ENCODE measurements at regions not wholly inside any gene's neighbourhood (a gene's known extent, or its start where the extent isn't known, plus 50 kb on each side); places are given as distances from the start of the nearest gene placed in this dataset.
"Not testable (repeated sequence)": the region's sequence is repeated elsewhere in the genome, so short reads cannot be mapped to it uniquely, and the experiment has no call there.

DNA sequence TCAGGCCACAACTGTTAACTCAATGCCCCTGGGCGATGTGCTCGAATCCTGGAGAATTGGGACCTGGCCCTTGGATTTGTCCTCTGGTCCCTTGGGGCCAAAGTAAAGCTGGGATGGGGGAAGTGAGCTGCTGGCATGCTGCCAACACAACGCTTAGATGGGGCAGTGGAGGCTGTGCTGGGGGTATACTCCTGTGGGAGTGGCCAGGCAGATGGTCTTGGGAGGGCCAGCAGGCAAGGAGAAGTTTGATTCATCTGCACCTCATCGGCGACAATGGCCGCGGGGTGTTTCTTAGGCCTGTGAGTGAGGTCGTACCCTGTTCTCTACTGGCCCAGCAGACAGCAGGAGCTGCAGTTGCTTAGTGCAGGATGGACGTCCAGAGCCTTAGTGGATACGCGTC, 139.0 kb upstream of the MTPN start:
- Histone ChIP-seq H3K9me3 (ENCODE audit: control insufficient read depth in 1 of 2, low read length in 2 of 2) (no peaks in the 10 kb centered on the region), H3K36me3 (ENCODE audit: control insufficient read depth in 1 of 2, insufficient read depth in 2 of 2, low read length in 2 of 2) (no peaks in the 10 kb centered on the region), H3K27ac (ENCODE audit: low read length) (no peak overlapping the region), H3K27me3 (ENCODE audit: low read depth, low read length) (no peaks in the 10 kb centered on the region), H3K4me3 (ENCODE audit: low read depth in 1 of 2, low read length in 2 of 2) (no peak overlapping the region), H3K4me1 (ENCODE audit: control insufficient read depth in 1 of 2, insufficient read depth in 2 of 2, low read length in 2 of 2) (no peaks in the 10 kb centered on the region)

DNA sequence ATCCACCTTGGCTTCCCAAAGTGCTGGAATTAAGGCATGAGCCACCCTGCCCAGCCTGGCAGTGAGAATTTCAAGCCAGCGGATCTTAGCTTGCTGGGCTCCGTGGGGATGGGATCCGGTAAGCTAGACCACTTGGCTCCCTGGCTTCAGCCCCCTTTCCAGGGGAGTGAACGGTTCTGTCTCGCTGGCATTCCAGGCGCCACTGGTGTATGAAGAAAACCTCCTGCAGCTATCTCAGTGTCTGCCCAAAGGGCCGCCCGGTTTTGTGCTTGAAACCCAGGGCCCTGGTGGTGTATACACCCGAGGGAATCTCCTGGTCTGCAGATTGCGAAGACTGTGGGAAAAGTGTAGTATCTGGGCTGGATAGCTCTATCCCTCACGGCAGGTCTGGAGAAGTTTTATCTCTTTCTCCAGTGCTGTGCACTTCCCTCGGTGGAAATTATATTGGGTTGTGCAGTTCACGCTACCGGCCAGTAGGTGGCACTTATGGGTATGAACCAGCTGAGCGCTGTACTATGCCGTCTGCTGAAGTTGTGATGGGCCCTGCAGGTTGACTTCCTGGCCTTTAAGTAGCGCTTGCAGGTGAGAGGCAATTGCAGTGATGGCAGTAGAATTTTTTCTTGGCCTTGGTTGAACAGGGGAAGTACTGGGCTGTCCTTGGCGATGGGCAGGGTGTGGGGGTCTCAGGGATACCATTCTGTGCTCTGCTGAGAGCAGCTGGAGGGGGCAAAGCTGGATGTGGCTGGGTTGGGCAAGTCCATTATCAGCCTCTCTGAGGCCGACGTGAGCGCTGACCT, 138.0 kb upstream of the MTPN start:
- H3K4me1 ChIP-seq (ENCODE audit: control insufficient read depth in 1 of 2, insufficient read depth in 2 of 2, low read length in 2 of 2), result no peaks in the 10 kb centered on the region
- H3K27me3 ChIP-seq (ENCODE audit: low read depth, low read length), result no peaks in the 10 kb centered on the region
- H3K36me3 ChIP-seq (ENCODE audit: control insufficient read depth in 1 of 2, insufficient read depth in 2 of 2, low read length in 2 of 2), result no peaks in the 10 kb centered on the region
- H3K27ac ChIP-seq (ENCODE audit: low read length), result no peak overlapping the region
- H3K4me3 ChIP-seq (ENCODE audit: low read depth in 1 of 2, low read length in 2 of 2), result no peak overlapping the region
- H3K9me3 ChIP-seq (ENCODE audit: control insufficient read depth in 1 of 2, low read length in 2 of 2), result no peaks in the 10 kb centered on the region

DNA sequence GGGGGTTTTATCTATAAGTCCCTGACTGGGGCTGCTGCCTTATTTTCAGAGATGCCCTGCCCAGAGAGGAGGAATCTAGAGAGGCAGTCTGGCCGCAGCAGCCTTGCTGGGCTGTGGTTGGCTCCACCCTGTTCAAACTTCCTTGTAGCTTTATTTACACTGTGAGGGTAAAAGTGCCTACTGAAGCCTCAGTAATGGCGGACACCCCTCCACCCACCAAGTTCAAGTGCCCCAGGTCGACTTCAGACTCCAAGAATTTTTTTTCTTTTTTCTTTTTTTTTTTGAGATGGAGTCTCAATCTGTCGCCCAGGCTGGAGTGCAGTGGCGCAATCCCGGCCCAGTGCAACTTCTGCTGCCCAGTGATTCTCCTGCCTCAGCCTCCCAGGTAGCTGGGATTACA, 137.3 kb upstream of the MTPN start:
- H3K4me3 ChIP-seq (ENCODE audit: low read depth in 1 of 2, low read length in 2 of 2); H3K9me3 ChIP-seq (ENCODE audit: control insufficient read depth in 1 of 2, low read length in 2 of 2); H3K27ac ChIP-seq (ENCODE audit: low read length); H3K27me3 ChIP-seq (ENCODE audit: low read depth, low read length); H3K36me3 ChIP-seq (ENCODE audit: control insufficient read depth in 1 of 2, insufficient read depth in 2 of 2, low read length in 2 of 2); H3K4me1 ChIP-seq (ENCODE audit: control insufficient read depth in 1 of 2, insufficient read depth in 2 of 2, low read length in 2 of 2): not testable (repeated sequence)

DNA sequence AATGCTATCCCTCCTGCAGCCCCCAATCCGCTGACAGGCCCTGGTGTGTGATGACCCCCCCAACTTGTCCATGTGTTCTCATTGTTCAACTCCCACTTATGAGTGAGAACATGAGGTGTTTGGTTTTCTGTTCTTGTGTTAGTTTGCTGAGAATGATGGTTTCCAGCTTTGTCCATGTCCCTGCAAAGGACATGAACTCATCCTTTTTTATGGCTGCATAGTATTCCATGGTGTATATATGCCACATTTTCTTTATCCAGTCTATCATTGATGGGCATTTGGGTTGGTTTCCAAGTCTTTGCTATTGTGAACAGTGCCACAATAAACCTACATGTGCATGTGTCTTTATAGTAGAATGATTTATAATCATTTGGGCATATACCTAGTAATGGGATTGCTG, 131.9 kb upstream of the MTPN start:
- not testable (repeated sequence) for H3K27me3 ChIP-seq (ENCODE audit: low read depth, low read length); H3K36me3 ChIP-seq (ENCODE audit: control insufficient read depth in 1 of 2, insufficient read depth in 2 of 2, low read length in 2 of 2); H3K4me3 ChIP-seq (ENCODE audit: low read depth in 1 of 2, low read length in 2 of 2)

DNA sequence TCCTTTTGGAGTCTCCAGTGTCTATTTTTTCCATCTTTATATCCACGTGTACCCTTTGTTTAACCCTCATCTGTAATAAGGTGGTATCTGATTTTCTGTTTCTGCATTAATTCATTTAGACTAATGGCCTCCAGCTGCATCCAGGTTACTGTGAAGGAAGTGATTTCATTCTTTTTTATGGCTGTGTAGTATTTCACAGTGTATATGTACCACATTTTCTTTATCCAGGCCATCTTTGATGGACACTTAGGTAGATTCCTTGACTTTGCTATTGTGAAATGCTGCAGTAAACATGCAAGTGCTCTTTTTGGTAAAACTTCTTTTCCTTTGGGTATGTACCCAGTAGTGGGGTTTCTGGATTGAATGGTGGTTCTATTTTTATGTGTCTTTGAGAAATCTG, 128.0 kb upstream of the MTPN start:
- no peak overlapping the region for H3K4me3 ChIP-seq (ENCODE audit: low read depth in 1 of 2, low read length in 2 of 2)
- no peaks in the 10 kb centered on the region for H3K36me3 ChIP-seq (ENCODE audit: control insufficient read depth in 1 of 2, insufficient read depth in 2 of 2, low read length in 2 of 2)
- no peaks in the 10 kb centered on the region for H3K27me3 ChIP-seq (ENCODE audit: low read depth, low read length)
- no peak overlapping the region for H3K27ac ChIP-seq (ENCODE audit: low read length)
- H3K9me3 ChIP-seq (ENCODE audit: control insufficient read depth in 1 of 2, low read length in 2 of 2), result no peaks in the 10 kb centered on the region
- H3K4me1 ChIP-seq (ENCODE audit: control insufficient read depth in 1 of 2, insufficient read depth in 2 of 2, low read length in 2 of 2), result no peaks in the 10 kb centered on the region

More for the DNA sequence above, 131.9 kb upstream of the MTPN start:
- H3K9me3 ChIP-seq (ENCODE audit: control insufficient read depth in 1 of 2, low read length in 2 of 2); H3K4me1 ChIP-seq (ENCODE audit: control insufficient read depth in 1 of 2, insufficient read depth in 2 of 2, low read length in 2 of 2); H3K27ac ChIP-seq (ENCODE audit: low read length): not testable (repeated sequence)

DNA sequence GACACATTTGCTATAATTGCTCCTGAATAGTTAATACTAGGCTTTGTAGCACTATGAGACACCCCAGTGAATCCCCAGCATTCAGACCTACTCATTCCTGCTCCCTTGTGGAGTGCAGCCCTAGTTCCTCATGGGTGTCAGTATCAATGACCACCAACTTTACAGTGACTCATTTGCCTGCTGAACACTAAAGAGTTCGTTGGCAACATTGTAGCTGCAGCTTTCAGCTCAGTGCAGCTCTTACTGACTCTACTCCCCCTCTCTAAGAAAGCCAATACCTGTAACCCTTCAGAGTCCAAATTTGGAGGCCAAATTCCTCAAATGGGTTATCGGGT, 127.1 kb upstream of the MTPN start:
- Histone ChIP-seq H3K9me3 (ENCODE audit: control insufficient read depth in 1 of 2, low read length in 2 of 2) (no peaks in the 10 kb centered on the region), H3K27me3 (ENCODE audit: low read depth, low read length) (no peaks in the 10 kb centered on the region), H3K27ac (ENCODE audit: low read length) (no peak overlapping the region), H3K36me3 (ENCODE audit: control insufficient read depth in 1 of 2, insufficient read depth in 2 of 2, low read length in 2 of 2) (no peaks in the 10 kb centered on the region), H3K4me3 (ENCODE audit: low read depth in 1 of 2, low read length in 2 of 2) (no peak overlapping the region), H3K4me1 (ENCODE audit: control insufficient read depth in 1 of 2, insufficient read depth in 2 of 2, low read length in 2 of 2) (no peaks in the 10 kb centered on the region)

DNA sequence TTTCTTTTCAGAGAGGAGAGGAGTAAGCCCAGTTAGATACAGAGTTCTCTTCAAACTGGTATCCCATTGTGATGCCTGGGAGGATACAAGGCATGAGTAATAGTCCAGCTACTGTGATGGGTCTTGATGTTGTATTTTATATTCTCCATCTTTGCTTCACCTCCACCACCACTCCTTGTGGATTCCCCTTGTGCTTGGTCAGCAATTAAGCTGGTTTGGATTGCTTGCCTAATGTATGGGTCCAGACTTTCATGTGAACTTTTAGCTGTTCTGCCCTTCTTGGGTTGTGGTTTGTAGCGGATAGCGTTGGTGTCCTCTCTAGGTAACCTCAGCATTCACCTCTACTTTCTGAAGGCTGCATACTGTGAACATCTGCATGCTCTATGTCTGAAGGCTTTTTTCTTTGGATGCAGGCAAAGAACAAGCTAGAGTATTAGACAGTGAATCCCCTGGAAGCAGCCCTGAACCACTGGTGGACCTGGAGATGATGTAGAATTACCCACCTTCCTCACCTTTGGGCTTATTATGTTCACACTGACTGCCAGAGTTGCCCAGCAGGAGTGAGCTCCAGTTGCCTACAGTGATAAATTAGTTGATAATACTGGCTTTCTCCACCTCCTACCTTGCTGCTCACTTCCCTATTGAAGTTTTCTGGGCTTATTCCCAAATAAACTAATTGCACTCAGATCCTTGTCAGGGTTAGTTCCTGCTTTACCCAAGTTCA, 126.5 kb upstream of the MTPN start:
- Histone ChIP-seq H3K27me3 (ENCODE audit: low read depth, low read length) (no peaks in the 10 kb centered on the region), H3K4me3 (ENCODE audit: low read depth in 1 of 2, low read length in 2 of 2) (no peak overlapping the region), H3K4me1 (ENCODE audit: control insufficient read depth in 1 of 2, insufficient read depth in 2 of 2, low read length in 2 of 2) (no peaks in the 10 kb centered on the region), H3K36me3 (ENCODE audit: control insufficient read depth in 1 of 2, insufficient read depth in 2 of 2, low read length in 2 of 2) (no peaks in the 10 kb centered on the region), H3K9me3 (ENCODE audit: control insufficient read depth in 1 of 2, low read length in 2 of 2) (no peaks in the 10 kb centered on the region), H3K27ac (ENCODE audit: low read length) (no peak overlapping the region)

DNA sequence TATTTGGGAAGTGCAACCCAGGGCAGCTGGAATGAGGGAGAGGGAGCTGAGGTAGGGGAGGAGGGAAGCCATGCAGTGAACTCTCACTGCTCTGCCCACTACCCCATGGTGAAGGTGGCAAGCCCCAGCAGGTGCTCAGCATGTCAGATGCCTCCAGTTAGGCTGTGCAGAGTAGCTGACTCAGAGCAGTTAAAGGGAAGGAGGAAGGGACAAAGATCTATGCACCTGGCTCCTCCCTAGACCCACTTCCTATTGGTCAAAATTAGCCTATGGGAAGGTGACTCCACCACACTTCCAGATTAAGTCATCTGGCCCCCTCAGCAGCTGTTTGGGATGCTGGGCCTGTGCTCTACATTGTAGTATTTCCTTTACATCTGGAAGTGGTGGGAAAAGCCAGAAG, 125.7 kb upstream of the MTPN start:
- no peaks in the 10 kb centered on the region for H3K9me3 ChIP-seq (ENCODE audit: control insufficient read depth in 1 of 2, low read length in 2 of 2)
- H3K4me1 ChIP-seq (ENCODE audit: control insufficient read depth in 1 of 2, insufficient read depth in 2 of 2, low read length in 2 of 2), result no peaks in the 10 kb centered on the region
- H3K36me3 ChIP-seq (ENCODE audit: control insufficient read depth in 1 of 2, insufficient read depth in 2 of 2, low read length in 2 of 2), result no peaks in the 10 kb centered on the region
- H3K27ac ChIP-seq (ENCODE audit: low read length), result no peak overlapping the region
- no peak overlapping the region for H3K4me3 ChIP-seq (ENCODE audit: low read depth in 1 of 2, low read length in 2 of 2)
- H3K27me3 ChIP-seq (ENCODE audit: low read depth, low read length), result no peaks in the 10 kb centered on the region

DNA sequence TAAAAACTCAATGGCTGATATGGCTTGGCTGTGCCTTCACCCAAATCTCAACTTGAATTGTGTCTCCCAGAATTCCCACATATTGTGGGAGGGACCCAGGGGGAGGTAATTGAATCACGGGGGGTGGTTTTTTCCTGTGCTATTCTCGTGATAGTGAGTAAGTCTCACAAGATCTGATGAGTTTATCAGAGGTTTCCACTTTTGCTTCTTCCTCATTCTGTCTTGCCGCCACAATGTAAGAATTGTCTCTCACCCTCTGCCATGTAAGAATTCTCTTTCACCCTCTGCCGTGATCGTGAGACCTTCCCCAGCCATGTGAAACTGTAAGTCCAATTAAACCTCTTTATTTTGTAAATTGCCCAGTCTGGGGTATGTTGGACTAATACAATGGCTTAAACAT, 115.6 kb upstream of the MTPN start:
- H3K9me3 ChIP-seq (ENCODE audit: control insufficient read depth in 1 of 2, low read length in 2 of 2); H3K27ac ChIP-seq (ENCODE audit: low read length); H3K4me3 ChIP-seq (ENCODE audit: low read depth in 1 of 2, low read length in 2 of 2); H3K27me3 ChIP-seq (ENCODE audit: low read depth, low read length); H3K4me1 ChIP-seq (ENCODE audit: control insufficient read depth in 1 of 2, insufficient read depth in 2 of 2, low read length in 2 of 2); H3K36me3 ChIP-seq (ENCODE audit: control insufficient read depth in 1 of 2, insufficient read depth in 2 of 2, low read length in 2 of 2): not testable (repeated sequence)

DNA sequence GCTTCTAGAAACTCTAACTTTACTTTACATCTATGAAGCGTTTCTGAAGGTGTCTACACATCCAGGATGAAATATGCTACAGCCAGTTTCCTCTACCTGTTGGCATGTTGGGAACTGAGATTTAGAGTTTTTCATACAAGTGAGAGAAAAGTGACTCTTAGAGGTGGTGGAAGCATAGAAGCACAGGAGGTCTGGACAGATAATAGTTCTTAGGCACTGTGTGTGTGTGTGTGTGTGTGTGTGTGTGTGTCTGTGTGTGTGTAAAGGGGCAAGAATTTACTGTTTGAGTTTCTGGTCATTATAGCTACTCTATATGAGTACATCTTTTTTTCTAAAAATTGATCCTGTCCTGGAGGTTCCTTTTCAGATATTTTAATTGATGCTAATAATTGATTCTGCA, 110.7 kb upstream of the MTPN start:
- Histone ChIP-seq H3K27ac (ENCODE audit: low read length) (no peak overlapping the region), H3K36me3 (ENCODE audit: control insufficient read depth in 1 of 2, insufficient read depth in 2 of 2, low read length in 2 of 2) (no peaks in the 10 kb centered on the region), H3K27me3 (ENCODE audit: low read depth, low read length) (no peaks in the 10 kb centered on the region), H3K4me1 (ENCODE audit: control insufficient read depth in 1 of 2, insufficient read depth in 2 of 2, low read length in 2 of 2) (peaks cover 0 to 14% of the 10 kb centered on the region in 2 donors), H3K4me3 (ENCODE audit: low read depth in 1 of 2, low read length in 2 of 2) (no peak overlapping the region), H3K9me3 (ENCODE audit: control insufficient read depth in 1 of 2, low read length in 2 of 2) (peaks cover 0 to under 1% of the 10 kb centered on the region in 2 donors)

DNA sequence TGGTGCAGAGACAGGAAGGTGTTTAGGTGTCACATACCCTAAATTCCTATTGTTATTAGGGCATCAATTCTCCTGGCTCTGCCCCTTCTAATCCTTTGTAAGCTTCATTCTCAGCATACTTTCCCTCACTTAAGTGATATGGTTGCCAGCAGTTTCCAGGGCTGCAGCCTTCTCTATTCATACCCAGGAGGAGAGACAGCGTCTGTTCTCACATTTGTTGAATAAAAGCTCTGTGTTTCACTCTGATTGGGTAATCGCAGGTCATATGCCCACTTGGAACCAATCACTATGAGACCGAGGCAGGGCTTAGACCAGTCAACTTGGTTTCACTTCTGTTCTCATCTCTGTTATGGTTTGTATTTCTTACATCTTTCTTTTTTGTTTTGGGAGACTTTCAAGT, 109.6 kb upstream of the MTPN start:
- Histone ChIP-seq H3K27me3 (ENCODE audit: low read depth, low read length) (no peaks in the 10 kb centered on the region), H3K36me3 (ENCODE audit: control insufficient read depth in 1 of 2, insufficient read depth in 2 of 2, low read length in 2 of 2) (no peaks in the 10 kb centered on the region), H3K4me3 (ENCODE audit: low read depth in 1 of 2, low read length in 2 of 2) (peak overlapping the region; percentile 55 to 63), H3K4me1 (ENCODE audit: control insufficient read depth in 1 of 2, insufficient read depth in 2 of 2, low read length in 2 of 2) (peaks cover 0 to 14% of the 10 kb centered on the region in 2 donors), H3K9me3 (ENCODE audit: control insufficient read depth in 1 of 2, low read length in 2 of 2) (no peaks in the 10 kb centered on the region), H3K27ac (ENCODE audit: low read length) (no peak overlapping the region)

DNA sequence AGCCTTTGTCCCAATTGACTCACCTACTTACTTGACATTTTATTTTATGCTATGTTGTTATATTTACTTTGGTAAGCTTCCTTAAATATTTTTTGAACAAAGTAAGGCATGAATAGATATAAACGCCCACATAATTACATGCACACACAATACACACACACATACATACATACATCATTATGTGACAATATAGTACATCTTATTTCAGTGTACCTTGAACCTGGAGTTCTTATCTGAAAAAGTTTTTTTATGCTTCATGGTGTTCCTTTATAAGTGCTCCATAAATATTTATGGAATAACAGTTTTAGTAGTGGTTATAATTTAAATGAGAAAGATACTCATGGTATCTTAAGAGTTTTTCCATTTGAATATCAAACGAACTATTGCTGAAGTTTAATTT, 102.8 kb upstream of the MTPN start:
- no peaks in the 10 kb centered on the region for H3K36me3 ChIP-seq (ENCODE audit: control insufficient read depth in 1 of 2, insufficient read depth in 2 of 2, low read length in 2 of 2)
- H3K27ac ChIP-seq (ENCODE audit: low read length), result no peak overlapping the region
- no peak overlapping the region for H3K4me3 ChIP-seq (ENCODE audit: low read depth in 1 of 2, low read length in 2 of 2)
- H3K27me3 ChIP-seq (ENCODE audit: low read depth, low read length), result no peaks in the 10 kb centered on the region
- no peaks in the 10 kb centered on the region for H3K4me1 ChIP-seq (ENCODE audit: control insufficient read depth in 1 of 2, insufficient read depth in 2 of 2, low read length in 2 of 2)
- no peaks in the 10 kb centered on the region for H3K9me3 ChIP-seq (ENCODE audit: control insufficient read depth in 1 of 2, low read length in 2 of 2)
